ENCODE measurements at regions not wholly inside any gene's neighbourhood (a gene's known extent, or its start where the extent isn't known, plus 50 kb on each side); places are given as distances from the start of the nearest gene placed in this dataset.

GRCh38 chr1:108050911-108051629 lies 86.1 kb upstream of the VAV3 start:
- no peak for DNase-seq

GRCh38 chr1:108050158-108050557 lies 85.2 kb upstream of the VAV3 start:
- no peak for DNase-seq

GRCh38 chr1:108049178-108049819 lies 84.3 kb upstream of the VAV3 start:
- no peak for DNase-seq

GRCh38 chr1:108048301-108049177 lies 83.6 kb upstream of the VAV3 start:
- no peak for DNase-seq

GRCh38 chr1:108047085-108047484 lies 82.1 kb upstream of the VAV3 start:
- DNase-seq = no peak

- DNase-seq = no peak
Observed at GRCh38 chr1:108046026-108046425, 81.0 kb upstream of the VAV3 start.

- no peak for DNase-seq
Observed at GRCh38 chr1:108045460-108045859, 80.5 kb upstream of the VAV3 start.

- DNase-seq = no peak
Observed at GRCh38 chr1:108044318-108044717, 79.3 kb upstream of the VAV3 start.

- no peak for DNase-seq
Observed at GRCh38 chr1:108043707-108044106, 78.7 kb upstream of the VAV3 start.

- no peak for DNase-seq
Observed at GRCh38 chr1:108042610-108043009, 77.6 kb upstream of the VAV3 start.

- no peak for DNase-seq
Observed at GRCh38 chr1:108041360-108042142, 76.6 kb upstream of the VAV3 start.

- DNase-seq = no peak
Observed at GRCh38 chr1:108038653-108039236, 73.8 kb upstream of the VAV3 start.

GRCh38 chr1:108036796-108037562 lies 72.0 kb upstream of the VAV3 start:
- no peak for DNase-seq

GRCh38 chr1:108034396-108034795 lies 69.4 kb upstream of the VAV3 start:
- no peak for DNase-seq

- no peak for DNase-seq
Observed at GRCh38 chr1:108033550-108033951, 68.6 kb upstream of the VAV3 start.

- no peak for DNase-seq
Observed at GRCh38 chr1:108028841-108029388, 63.9 kb upstream of the VAV3 start.

GRCh38 chr1:108027389-108027788 lies 62.4 kb upstream of the VAV3 start:
- DNase-seq = no peak

- DNase-seq = no peak
Observed at GRCh38 chr1:108017698-108018097, 52.7 kb upstream of the VAV3 start.

- no peak for DNase-seq
Observed at GRCh38 chr1:108016451-108016920, 51.5 kb upstream of the VAV3 start.

Data from left kidney (tissue), 1 donor.